ENCODE measurements at regions not wholly inside any gene's neighbourhood (a gene's known extent, or its start where the extent isn't known, plus 50 kb on each side); places are given as distances from the start of the nearest gene placed in this dataset.

GRCh38 chr20:51889466-51889865 is 87.1 kb upstream of the SALL4 start:
- POLR2A ChIA-PET, result no interaction called here
- DNase-seq (ENCODE audit: low read depth, low spot score), result no peak
- CTCF ChIA-PET, result interaction anchor here (1.4 kb wide), 1 partner anchor 249 kb away, joined by 4 read pairs; no protein-coding TSS in a partner anchor
- no peak for TF ChIP-seq CTCF (IDR thresholded peaks at IDR 0.05; ENCODE audit: insufficient read depth, low read length, missing control alignments)
- no peak overlapping the region for H3K4me3 ChIP-seq (ENCODE audit: low read depth, low read length)

GRCh38 chr20:51888291-51888690 is 86.0 kb upstream of the SALL4 start:
- no peak for TF ChIP-seq CTCF (IDR thresholded peaks at IDR 0.05; ENCODE audit: insufficient read depth, low read length, missing control alignments)

GRCh38 chr20:51886891-51887608 is 84.7 kb upstream of the SALL4 start:
- CTCF ChIA-PET, result no interaction called here
- no peak for DNase-seq (ENCODE audit: low read depth, low spot score)
- no peak for TF ChIP-seq CTCF (IDR thresholded peaks at IDR 0.05; ENCODE audit: insufficient read depth, low read length, missing control alignments)
- no peak overlapping the region for H3K4me3 ChIP-seq (ENCODE audit: low read depth, low read length)
- POLR2A ChIA-PET, result no interaction called here

More at GRCh38 chr20:51888291-51888690, 86.0 kb upstream of the SALL4 start:
- DNase-seq (ENCODE audit: low read depth, low spot score), result no peak
- ChIA-PET CTCF (interaction anchor here (0.8 to 1.4 kb wide), 2 partner anchors 187 to 248 kb away, joined by 3 to 4 read pairs; no protein-coding TSS in a partner anchor), POLR2A (no interaction called here)
- no peak overlapping the region for H3K4me3 ChIP-seq (ENCODE audit: low read depth, low read length)

- no peak for DNase-seq (ENCODE audit: low read depth, low spot score)
- CTCF ChIA-PET, result no interaction called here
- no peak for TF ChIP-seq CTCF (IDR thresholded peaks at IDR 0.05; ENCODE audit: insufficient read depth, low read length, missing control alignments)
- POLR2A ChIA-PET, result no interaction called here
- H3K4me3 ChIP-seq (ENCODE audit: low read depth, low read length), result no peak overlapping the region
Observed at GRCh38 chr20:51886341-51886740, 84.0 kb upstream of the SALL4 start.

GRCh38 chr20:51884561-51884960 is 82.2 kb upstream of the SALL4 start:
- POLR2A ChIA-PET, result no interaction called here

GRCh38 chr20:51880188-51880587 is 77.9 kb upstream of the SALL4 start:
- ChIA-PET CTCF (interaction anchor here (1.0 kb wide), 1 partner anchor 80 kb away, joined by 5 read pairs; no protein-coding TSS in a partner anchor), POLR2A (no interaction called here)
- no peak for TF ChIP-seq CTCF (IDR thresholded peaks at IDR 0.05; ENCODE audit: insufficient read depth, low read length, missing control alignments)
- H3K4me3 ChIP-seq (ENCODE audit: low read depth, low read length), result no peak overlapping the region
- DNase-seq (ENCODE audit: low read depth, low spot score), result no peak

More at GRCh38 chr20:51884561-51884960, 82.2 kb upstream of the SALL4 start:
- TF ChIP-seq CTCF (IDR thresholded peaks at IDR 0.05; ENCODE audit: insufficient read depth, low read length, missing control alignments), result no peak
- CTCF ChIA-PET, result no interaction called here
- H3K4me3 ChIP-seq (ENCODE audit: low read depth, low read length), result no peak overlapping the region
- DNase-seq (ENCODE audit: low read depth, low spot score), result no peak
